Suprapubic skin (tissue), 4 donors: ENCODE measurements at regions not wholly inside any gene's neighbourhood (a gene's known extent, or its start where the extent isn't known, plus 50 kb on each side); places are given as distances from the start of the nearest gene placed in this dataset.

ENCODE experiments used
- DNase-seq, 2 donors: peaks; one replicate each; pipeline ENCODE4 v3.0.0-alpha.2; 2019; ENCODE audit warnings: low spot score in 2 of 2
- H3K27ac ChIP-seq: fragments of 200-600 bp; sonication (generic); one replicate; pipeline ENCODE4 v1.5.1; 2019
- H3K27me3 ChIP-seq: fragments of 200-600 bp; sonication (generic); one replicate; pipeline ENCODE4 v1.5.1; 2019
- H3K36me3 ChIP-seq: fragments of 200-600 bp; sonication (generic); one replicate; pipeline ENCODE4 v1.5.1; 2019
- H3K4me1 ChIP-seq: fragments of 200-600 bp; sonication (generic); one replicate; pipeline ENCODE4 v1.5.1; 2019
- H3K4me3 ChIP-seq: fragments of 200-600 bp; sonication (generic); one replicate; pipeline ENCODE4 v1.5.1; 2019; ENCODE audit warnings: mild to moderate bottlenecking
- H3K9me3 ChIP-seq: fragments of 200-600 bp; sonication (generic); one replicate; pipeline ENCODE4 v1.5.1; 2019
- EP300 ChIP-seq: sonication (generic); formaldehyde crosslinking; IDR thresholded peaks from one replicate; pipeline ENCODE4 v1.6.1; 2017; ENCODE audit warnings: antibody characterized with exemption
- POLR2A ChIP-seq, 2 donors: fragments of 450-650 bp; IDR thresholded peaks; one replicate each; pipeline ENCODE4 v1.6.1; 2017; ENCODE audit warnings: antibody characterized with exemption in 2 of 2, mild to moderate bottlenecking in 2 of 2, moderate library complexity in 2 of 2
- POLR2AphosphoS5 ChIP-seq, 3 donors: sonication (generic); formaldehyde crosslinking; IDR thresholded peaks; one replicate each; pipeline ENCODE4 v1.6.1; 2017; ENCODE audit warnings: antibody characterized with exemption in 3 of 3
- WGBS: methylation state at CpG from one replicate; pipeline ENCODE4 v1.1.5; 2018; 5-methylcytosine and 5-hydroxymethylcytosine counted together
- TF ChIP-seq, protein P1 (sequence below), 2 donors: fragments of 200-600 bp in 1 of 2; fragments of 450-650 bp in 1 of 2; sonication (generic) in 1 of 2; IDR thresholded peaks; one replicate each; pipeline ENCODE4 v1.5.1; 2016 to 2019; ENCODE audit warnings: antibody characterized with exemption in 2 of 2, mild to moderate bottlenecking in 1 of 2, moderate library complexity in 1 of 2

GRCh38 chr6:111971866-111972532 is 81.9 kb upstream of the CCN6 start:
- TF ChIP-seq EP300 (no peak), POLR2A (IDR thresholded peaks at IDR 0.05) (no peak), POLR2AphosphoS5 (IDR thresholded peaks at IDR 0.05) (no peak)
- TF ChIP-seq, protein P1, sequence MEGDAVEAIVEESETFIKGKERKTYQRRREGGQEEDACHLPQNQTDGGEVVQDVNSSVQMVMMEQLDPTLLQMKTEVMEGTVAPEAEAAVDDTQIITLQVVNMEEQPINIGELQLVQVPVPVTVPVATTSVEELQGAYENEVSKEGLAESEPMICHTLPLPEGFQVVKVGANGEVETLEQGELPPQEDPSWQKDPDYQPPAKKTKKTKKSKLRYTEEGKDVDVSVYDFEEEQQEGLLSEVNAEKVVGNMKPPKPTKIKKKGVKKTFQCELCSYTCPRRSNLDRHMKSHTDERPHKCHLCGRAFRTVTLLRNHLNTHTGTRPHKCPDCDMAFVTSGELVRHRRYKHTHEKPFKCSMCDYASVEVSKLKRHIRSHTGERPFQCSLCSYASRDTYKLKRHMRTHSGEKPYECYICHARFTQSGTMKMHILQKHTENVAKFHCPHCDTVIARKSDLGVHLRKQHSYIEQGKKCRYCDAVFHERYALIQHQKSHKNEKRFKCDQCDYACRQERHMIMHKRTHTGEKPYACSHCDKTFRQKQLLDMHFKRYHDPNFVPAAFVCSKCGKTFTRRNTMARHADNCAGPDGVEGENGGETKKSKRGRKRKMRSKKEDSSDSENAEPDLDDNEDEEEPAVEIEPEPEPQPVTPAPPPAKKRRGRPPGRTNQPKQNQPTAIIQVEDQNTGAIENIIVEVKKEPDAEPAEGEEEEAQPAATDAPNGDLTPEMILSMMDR (IDR thresholded peaks at IDR 0.05), result no peak
- no peaks in the 10 kb centered on the region for H3K9me3 ChIP-seq
- H3K27me3 ChIP-seq, result no peaks in the 10 kb centered on the region
- DNase-seq, result no peak
- H3K4me3 ChIP-seq, result no peak overlapping the region
- H3K4me1 ChIP-seq, result peaks cover 16% of the 10 kb centered on the region
- WGBS, result 87% methylated on average over 5 of the region's 5 CpGs
- H3K27ac ChIP-seq, result peak overlapping the region; percentile 84
- no peaks in the 10 kb centered on the region for H3K36me3 ChIP-seq

DNA sequence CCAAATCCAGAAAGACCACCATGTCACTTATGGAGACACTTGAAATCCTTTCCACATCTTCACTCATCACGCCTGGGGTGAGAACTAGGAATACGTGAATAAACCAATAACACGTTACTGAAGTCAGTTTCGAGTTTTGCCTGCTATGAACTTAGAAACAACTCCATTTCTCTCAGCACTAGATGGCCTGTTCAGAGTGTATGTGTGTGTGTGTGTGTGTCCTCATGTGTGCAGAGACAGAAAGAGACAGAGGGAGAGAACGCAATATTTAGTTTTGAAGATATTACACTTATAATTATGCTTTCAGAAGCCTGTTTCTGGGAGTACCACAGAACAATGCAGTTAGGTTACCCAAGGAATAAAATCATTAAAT is 81.2 kb upstream of the CCN6 start:
- H3K4me1 ChIP-seq, result peaks cover 16% of the 10 kb centered on the region
- TF ChIP-seq EP300, result no peak
- no peak for TF ChIP-seq POLR2AphosphoS5 (IDR thresholded peaks at IDR 0.05)
- no peak for TF ChIP-seq POLR2A (IDR thresholded peaks at IDR 0.05)
- no peak for DNase-seq
- peak overlapping the region; percentile 84 for H3K27ac ChIP-seq
- H3K27me3 ChIP-seq, result no peaks in the 10 kb centered on the region
- WGBS, result 80% methylated on average over 5 of the region's 5 CpGs
- no peaks in the 10 kb centered on the region for H3K9me3 ChIP-seq
- H3K36me3 ChIP-seq, result no peaks in the 10 kb centered on the region
- H3K4me3 ChIP-seq, result no peak overlapping the region

GRCh38 chr6:111973118-111973761 is 80.7 kb upstream of the CCN6 start:
- Histone ChIP-seq H3K9me3 (no peaks in the 10 kb centered on the region), H3K4me3 (no peak overlapping the region), H3K27ac (peak overlapping the region; percentile 84), H3K4me1 (peaks cover 16% of the 10 kb centered on the region), H3K36me3 (no peaks in the 10 kb centered on the region), H3K27me3 (no peaks in the 10 kb centered on the region)
- TF ChIP-seq, protein P1 (IDR thresholded peaks at IDR 0.05), result no peak
- no peak for TF ChIP-seq EP300
- peak in 1 of 2 donors; percentile 6 for TF ChIP-seq POLR2A (IDR thresholded peaks at IDR 0.05)
- peak in 1 of 3 donors; percentile 42 for TF ChIP-seq POLR2AphosphoS5 (IDR thresholded peaks at IDR 0.05)
- DNase-seq, result no peak
- 26% methylated on average over 12 of the region's 12 CpGs for WGBS

GRCh38 chr6:111973927-111974639 is 79.8 kb upstream of the CCN6 start:
- Histone ChIP-seq H3K4me3 (no peak overlapping the region), H3K4me1 (peaks cover 16% of the 10 kb centered on the region), H3K36me3 (no peaks in the 10 kb centered on the region), H3K9me3 (no peaks in the 10 kb centered on the region), H3K27ac (peak overlapping the region; percentile 84), H3K27me3 (no peaks in the 10 kb centered on the region)
- TF ChIP-seq POLR2A (IDR thresholded peaks at IDR 0.05), result no peak
- TF ChIP-seq POLR2AphosphoS5 (IDR thresholded peaks at IDR 0.05), result no peak
- no peak for TF ChIP-seq EP300
- TF ChIP-seq, protein P1 (IDR thresholded peaks at IDR 0.05), result no peak
- 90% methylated on average over 5 of the region's 5 CpGs for WGBS
- no peak for DNase-seq

DNA sequence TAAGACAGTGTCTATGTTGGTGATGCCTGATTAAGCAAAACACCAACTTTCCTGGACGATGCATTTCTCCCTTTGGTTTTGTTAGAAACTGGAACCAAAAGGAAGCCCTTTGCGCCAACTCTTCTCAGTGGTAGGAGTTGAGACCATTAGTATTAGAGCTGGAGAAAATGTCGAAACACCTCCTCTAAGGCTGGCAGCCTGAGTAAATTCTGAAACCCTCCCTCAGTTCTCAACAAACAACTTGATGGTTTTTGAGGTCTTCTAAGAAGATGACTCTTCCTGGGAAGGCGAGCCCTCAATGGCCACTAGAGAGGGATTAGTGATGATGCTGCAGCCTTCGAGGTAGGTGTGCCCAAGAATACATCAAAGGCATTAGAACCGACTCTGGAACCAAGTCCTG is 78.4 kb upstream of the CCN6 start:
- Histone ChIP-seq H3K27ac (no peak overlapping the region), H3K9me3 (no peaks in the 10 kb centered on the region), H3K27me3 (no peaks in the 10 kb centered on the region), H3K4me3 (no peak overlapping the region), H3K4me1 (peaks cover 16% of the 10 kb centered on the region), H3K36me3 (no peaks in the 10 kb centered on the region)
- DNase-seq, result no peak
- TF ChIP-seq, protein P1 (IDR thresholded peaks at IDR 0.05), result no peak
- no peak for TF ChIP-seq POLR2AphosphoS5 (IDR thresholded peaks at IDR 0.05)
- TF ChIP-seq POLR2A (IDR thresholded peaks at IDR 0.05), result no peak
- no peak for TF ChIP-seq EP300
- 82% methylated on average over 6 of the region's 6 CpGs for WGBS
